ENCODE measurements at regions not wholly inside any gene's neighbourhood (a gene's known extent, or its start where the extent isn't known, plus 50 kb on each side); places are given as distances from the start of the nearest gene placed in this dataset.

- TF ChIP-seq, protein P1, sequence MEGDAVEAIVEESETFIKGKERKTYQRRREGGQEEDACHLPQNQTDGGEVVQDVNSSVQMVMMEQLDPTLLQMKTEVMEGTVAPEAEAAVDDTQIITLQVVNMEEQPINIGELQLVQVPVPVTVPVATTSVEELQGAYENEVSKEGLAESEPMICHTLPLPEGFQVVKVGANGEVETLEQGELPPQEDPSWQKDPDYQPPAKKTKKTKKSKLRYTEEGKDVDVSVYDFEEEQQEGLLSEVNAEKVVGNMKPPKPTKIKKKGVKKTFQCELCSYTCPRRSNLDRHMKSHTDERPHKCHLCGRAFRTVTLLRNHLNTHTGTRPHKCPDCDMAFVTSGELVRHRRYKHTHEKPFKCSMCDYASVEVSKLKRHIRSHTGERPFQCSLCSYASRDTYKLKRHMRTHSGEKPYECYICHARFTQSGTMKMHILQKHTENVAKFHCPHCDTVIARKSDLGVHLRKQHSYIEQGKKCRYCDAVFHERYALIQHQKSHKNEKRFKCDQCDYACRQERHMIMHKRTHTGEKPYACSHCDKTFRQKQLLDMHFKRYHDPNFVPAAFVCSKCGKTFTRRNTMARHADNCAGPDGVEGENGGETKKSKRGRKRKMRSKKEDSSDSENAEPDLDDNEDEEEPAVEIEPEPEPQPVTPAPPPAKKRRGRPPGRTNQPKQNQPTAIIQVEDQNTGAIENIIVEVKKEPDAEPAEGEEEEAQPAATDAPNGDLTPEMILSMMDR (IDR thresholded peaks at IDR 0.05): no peak
- ATAC-seq: no peak
- H3K36me3 ChIP-seq: no peaks in the 10 kb centered on the region
- no peaks in the 10 kb centered on the region for H3K9me3 ChIP-seq
- no peak for DNase-seq
- no peak overlapping the region for H3K4me3 ChIP-seq
- intact Hi-C loops (cut with DNase I): no loop called here
- H3K4me1 ChIP-seq: no peaks in the 10 kb centered on the region
- no peaks in the 10 kb centered on the region for H3K27me3 ChIP-seq (ENCODE audit: low read depth)
- H3K27ac ChIP-seq: no peak overlapping the region
These were observed 107.7 kb upstream of the ATXN1 start for GRCh38 chr6:16868968-16869367.

- intact Hi-C loops (cut with DNase I): no loop called here
- TF ChIP-seq, protein P1 (IDR thresholded peaks at IDR 0.05): no peak
- no peak for DNase-seq
- Histone ChIP-seq H3K36me3 (no peaks in the 10 kb centered on the region), H3K27me3 (ENCODE audit: low read depth) (no peaks in the 10 kb centered on the region), H3K9me3 (no peaks in the 10 kb centered on the region), H3K4me3 (no peak overlapping the region), H3K27ac (no peak overlapping the region), H3K4me1 (no peaks in the 10 kb centered on the region)
- ATAC-seq: peak in 1 of 2 donors; percentile 32
These were observed 96.8 kb upstream of the ATXN1 start for GRCh38 chr6:16857969-16858592.

- H3K27ac ChIP-seq: no peak overlapping the region
- H3K4me3 ChIP-seq: no peak overlapping the region
- DNase-seq (no peak), ATAC-seq (no peak)
- no peaks in the 10 kb centered on the region for H3K9me3 ChIP-seq
- H3K27me3 ChIP-seq (ENCODE audit: low read depth): no peaks in the 10 kb centered on the region
- H3K4me1 ChIP-seq: peaks cover 11% of the 10 kb centered on the region
- no peaks in the 10 kb centered on the region for H3K36me3 ChIP-seq
- TF ChIP-seq, protein P1 (IDR thresholded peaks at IDR 0.05): no peak
- intact Hi-C loops (cut with DNase I): no loop called here
These were observed 94.2 kb upstream of the ATXN1 start for GRCh38 chr6:16855460-16855859.

- H3K4me3 ChIP-seq: no peak overlapping the region
- H3K36me3 ChIP-seq: no peaks in the 10 kb centered on the region
- H3K4me1 ChIP-seq: peaks cover 11% of the 10 kb centered on the region
- no peak overlapping the region for H3K27ac ChIP-seq
- TF ChIP-seq, protein P1 (IDR thresholded peaks at IDR 0.05): no peak
- ATAC-seq (no peak), DNase-seq (no peak)
- no peaks in the 10 kb centered on the region for H3K27me3 ChIP-seq (ENCODE audit: low read depth)
- intact Hi-C loops (cut with DNase I): no loop called here
- H3K9me3 ChIP-seq: no peaks in the 10 kb centered on the region
These were observed 93.7 kb upstream of the ATXN1 start for GRCh38 chr6:16854986-16855385.

DNA sequence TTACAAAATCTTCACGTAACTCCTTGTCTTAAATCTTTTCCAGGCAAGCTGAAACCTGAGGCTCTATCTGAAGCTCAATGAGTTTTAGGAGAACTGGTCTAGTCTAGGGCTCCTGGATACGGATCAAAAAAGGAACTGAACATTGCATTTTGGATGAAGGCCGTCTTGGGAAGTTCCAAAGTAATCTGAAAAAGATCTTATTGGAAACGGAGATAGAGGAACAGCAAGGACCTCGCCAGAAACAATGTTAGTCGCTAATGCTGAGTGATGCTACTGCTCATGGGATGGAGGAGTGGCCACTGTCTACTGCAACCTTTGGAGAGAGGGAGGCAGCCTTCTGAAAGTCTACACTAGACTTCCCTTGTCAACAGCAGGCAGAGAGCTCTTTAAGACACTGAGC, 91.4 kb upstream of the ATXN1 start:
- TF ChIP-seq, protein P1 (IDR thresholded peaks at IDR 0.05): no peak
- Histone ChIP-seq H3K9me3 (no peaks in the 10 kb centered on the region), H3K27me3 (ENCODE audit: low read depth) (no peaks in the 10 kb centered on the region), H3K27ac (no peak overlapping the region), H3K4me3 (no peak overlapping the region), H3K36me3 (no peaks in the 10 kb centered on the region), H3K4me1 (peaks cover 18% of the 10 kb centered on the region)
- intact Hi-C loops (cut with DNase I): no loop called here
- ATAC-seq: no peak
- DNase-seq: no peak

Data from lower lobe of right lung (tissue), 2 donors.